ENCODE measurements at regions not wholly inside any gene's neighbourhood (a gene's known extent, or its start where the extent isn't known, plus 50 kb on each side); places are given as distances from the start of the nearest gene placed in this dataset.

DNA sequence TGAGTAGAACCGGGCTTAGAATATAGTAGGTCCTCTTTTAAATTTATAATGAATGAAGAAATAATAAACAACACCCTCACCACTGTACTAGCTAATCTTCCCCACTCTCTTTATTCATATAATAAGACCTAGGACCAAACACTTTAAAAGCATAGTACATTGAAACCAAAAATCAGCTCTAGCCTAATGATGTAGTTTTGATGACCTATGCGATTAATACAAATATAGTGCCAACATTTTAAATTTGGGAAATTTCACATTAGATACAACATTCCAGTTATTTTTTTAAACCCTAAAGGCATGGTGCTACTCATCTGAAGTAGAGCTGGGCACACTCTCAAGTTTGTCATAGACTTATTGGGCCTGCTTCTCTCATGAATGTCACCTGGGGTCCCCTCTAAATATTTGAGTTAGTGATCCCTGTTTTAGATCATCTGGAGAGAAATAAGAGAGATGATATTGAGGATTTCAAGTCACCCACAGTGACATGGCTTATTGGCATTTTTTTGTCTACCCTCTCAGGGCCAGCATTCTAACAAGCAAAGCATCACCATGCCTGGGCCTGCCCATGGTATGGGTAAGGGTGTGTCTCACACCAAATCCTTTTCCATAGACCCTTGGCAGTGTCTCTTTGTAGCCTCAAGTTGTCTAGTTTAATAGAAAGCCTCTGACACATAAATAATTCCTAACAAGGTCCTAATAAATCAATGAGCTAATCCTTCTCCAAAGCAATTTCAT, 319.8 kb downstream of the HIVEP2 start:
- ATAC-seq (no peak), FAIRE-seq (no peak), DNase-seq (ENCODE audit: low read depth in 1 of 2, low spot score in 1 of 2) (no peak)
- WGBS (ENCODE audit: missing lambda C conversion rate): 81% methylated on average over 2 of the region's 2 CpGs
- ChIA-PET CTCF (interaction anchor here (0.7 kb wide), 1 partner anchor 29 kb away, joined by 3 read pairs; no protein-coding TSS in a partner anchor), POLR2A (no interaction called here)
- Histone ChIP-seq H3K27ac (no peak overlapping the region), H3K9me3 (no peaks in the 10 kb centered on the region), H3K4me1 (no peaks in the 10 kb centered on the region), H3K4me2 (no peak overlapping the region), H3K4me3 (no peak overlapping the region)
- TF ChIP-seq KDM1A (IDR thresholded peaks at IDR 0.05; ENCODE audit: low read depth) (no peak), HOXA7 (CRISPR knock-in tag; IDR thresholded peaks at IDR 0.05) (no peak), TFCP2L1 (CRISPR knock-in tag; IDR thresholded peaks at IDR 0.05) (no peak), MAFK (IDR thresholded peaks at IDR 0.05; ENCODE audit: partially characterized antibody) (peak; percentile 31), TP53 (CRISPR knock-in tag; IDR thresholded peaks at IDR 0.05) (no peak)

DNA sequence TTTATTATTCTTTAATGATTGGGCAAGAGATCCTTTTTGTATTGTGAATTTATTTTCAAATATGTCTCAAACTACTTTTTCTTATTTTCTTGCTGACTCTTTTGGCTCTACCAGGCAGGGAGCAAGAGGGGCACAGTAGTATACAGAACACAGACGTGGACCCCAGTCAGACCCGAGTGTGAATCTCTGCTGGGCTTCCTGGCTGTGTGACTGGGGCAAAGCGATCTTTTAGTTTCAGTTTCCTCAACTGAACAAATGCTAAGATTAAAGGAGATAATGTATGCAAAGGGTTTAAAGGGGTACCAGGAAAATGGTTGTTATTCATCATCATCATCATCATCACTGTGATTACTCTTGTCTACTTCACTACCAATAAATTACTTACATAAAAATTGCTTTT, 317.5 kb downstream of the HIVEP2 start:
- no peak overlapping the region for H3K4me3 ChIP-seq
- H3K9me3 ChIP-seq: no peaks in the 10 kb centered on the region
- no peak for DNase-seq (ENCODE audit: low read depth in 1 of 2, low spot score in 1 of 2)
- no peak overlapping the region for H3K27ac ChIP-seq
- POLR2A ChIA-PET: no interaction called here
- peak overlapping the region; percentile 59 for H3K4me2 ChIP-seq
- TF ChIP-seq, protein P1, sequence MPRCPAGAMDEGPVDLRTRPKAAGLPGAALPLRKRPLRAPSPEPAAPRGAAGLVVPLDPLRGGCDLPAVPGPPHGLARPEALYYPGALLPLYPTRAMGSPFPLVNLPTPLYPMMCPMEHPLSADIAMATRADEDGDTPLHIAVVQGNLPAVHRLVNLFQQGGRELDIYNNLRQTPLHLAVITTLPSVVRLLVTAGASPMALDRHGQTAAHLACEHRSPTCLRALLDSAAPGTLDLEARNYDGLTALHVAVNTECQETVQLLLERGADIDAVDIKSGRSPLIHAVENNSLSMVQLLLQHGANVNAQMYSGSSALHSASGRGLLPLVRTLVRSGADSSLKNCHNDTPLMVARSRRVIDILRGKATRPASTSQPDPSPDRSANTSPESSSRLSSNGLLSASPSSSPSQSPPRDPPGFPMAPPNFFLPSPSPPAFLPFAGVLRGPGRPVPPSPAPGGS (IDR thresholded peaks at IDR 0.05): no peak
- TF ChIP-seq RCOR1 (IDR thresholded peaks at IDR 0.05; ENCODE audit: low read depth, low read length) (no peak), CHD4 (IDR thresholded peaks at IDR 0.05; ENCODE audit: borderline replicate concordance) (no peak), RNF2 (IDR thresholded peaks at IDR 0.05; ENCODE audit: borderline replicate concordance, low read depth) (no peak)
- ATAC-seq: no peak
- H3K4me1 ChIP-seq: no peaks in the 10 kb centered on the region
- FAIRE-seq: no peak
- 29% methylated on average over 3 of the region's 3 CpGs for WGBS (ENCODE audit: missing lambda C conversion rate)
- CTCF ChIA-PET: interaction anchor here (0.7 kb wide), 1 partner anchor 20 kb away, joined by 3 read pairs; no protein-coding TSS in a partner anchor

DNA sequence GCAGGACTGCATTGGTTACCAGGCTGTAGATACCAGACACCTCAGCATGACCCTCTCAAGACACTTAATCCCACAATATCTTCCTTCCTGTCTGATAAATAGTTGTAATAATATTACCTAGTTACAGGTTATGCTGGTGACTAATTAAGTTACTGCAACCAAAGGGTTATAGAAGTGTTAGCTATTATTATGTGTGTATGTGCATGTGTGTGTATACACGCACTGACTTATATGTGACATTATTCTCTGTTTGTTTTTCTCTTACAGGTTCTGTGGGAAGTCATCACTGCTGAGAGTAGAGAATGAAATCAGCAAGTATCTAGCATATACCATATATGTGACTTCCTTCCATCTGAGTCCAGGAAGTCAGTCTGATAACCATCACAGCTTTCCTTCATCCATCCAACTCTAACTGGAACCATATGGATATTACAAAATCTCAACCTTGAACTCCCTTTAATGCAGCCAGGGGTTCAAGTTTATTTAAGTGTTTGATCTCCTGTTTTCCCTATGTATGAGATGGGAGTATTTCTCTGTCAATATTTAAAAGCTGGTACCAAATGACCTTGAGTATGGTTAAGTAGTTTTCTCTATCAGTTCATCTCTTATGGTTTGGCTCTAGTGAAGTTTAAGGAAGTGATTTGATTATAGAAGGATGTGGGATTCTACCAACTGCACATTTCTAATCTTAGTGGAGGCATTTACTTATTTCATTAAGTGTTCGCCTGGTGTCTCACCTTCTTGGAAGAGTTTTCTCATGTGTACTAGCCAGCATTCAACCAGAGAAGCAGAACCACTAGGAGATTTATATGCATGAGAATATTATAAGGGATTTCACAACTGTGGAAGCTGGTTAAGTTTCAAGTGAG, 313.2 kb downstream of the HIVEP2 start:
- H3K4me1 ChIP-seq: no peaks in the 10 kb centered on the region
- DNase-seq (ENCODE audit: low read depth in 1 of 2, low spot score in 1 of 2) (no peak), ATAC-seq (no peak), FAIRE-seq (no peak)
- TF ChIP-seq, protein P2, sequence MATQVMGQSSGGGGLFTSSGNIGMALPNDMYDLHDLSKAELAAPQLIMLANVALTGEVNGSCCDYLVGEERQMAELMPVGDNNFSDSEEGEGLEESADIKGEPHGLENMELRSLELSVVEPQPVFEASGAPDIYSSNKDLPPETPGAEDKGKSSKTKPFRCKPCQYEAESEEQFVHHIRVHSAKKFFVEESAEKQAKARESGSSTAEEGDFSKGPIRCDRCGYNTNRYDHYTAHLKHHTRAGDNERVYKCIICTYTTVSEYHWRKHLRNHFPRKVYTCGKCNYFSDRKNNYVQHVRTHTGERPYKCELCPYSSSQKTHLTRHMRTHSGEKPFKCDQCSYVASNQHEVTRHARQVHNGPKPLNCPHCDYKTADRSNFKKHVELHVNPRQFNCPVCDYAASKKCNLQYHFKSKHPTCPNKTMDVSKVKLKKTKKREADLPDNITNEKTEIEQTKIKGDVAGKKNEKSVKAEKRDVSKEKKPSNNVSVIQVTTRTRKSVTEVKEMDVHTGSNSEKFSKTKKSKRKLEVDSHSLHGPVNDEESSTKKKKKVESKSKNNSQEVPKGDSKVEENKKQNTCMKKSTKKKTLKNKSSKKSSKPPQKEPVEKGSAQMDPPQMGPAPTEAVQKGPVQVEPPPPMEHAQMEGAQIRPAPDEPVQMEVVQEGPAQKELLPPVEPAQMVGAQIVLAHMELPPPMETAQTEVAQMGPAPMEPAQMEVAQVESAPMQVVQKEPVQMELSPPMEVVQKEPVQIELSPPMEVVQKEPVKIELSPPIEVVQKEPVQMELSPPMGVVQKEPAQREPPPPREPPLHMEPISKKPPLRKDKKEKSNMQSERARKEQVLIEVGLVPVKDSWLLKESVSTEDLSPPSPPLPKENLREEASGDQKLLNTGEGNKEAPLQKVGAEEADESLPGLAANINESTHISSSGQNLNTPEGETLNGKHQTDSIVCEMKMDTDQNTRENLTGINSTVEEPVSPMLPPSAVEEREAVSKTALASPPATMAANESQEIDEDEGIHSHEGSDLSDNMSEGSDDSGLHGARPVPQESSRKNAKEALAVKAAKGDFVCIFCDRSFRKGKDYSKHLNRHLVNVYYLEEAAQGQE (IDR thresholded peaks at IDR 0.05): no peak
- TF ChIP-seq, protein P1 (IDR thresholded peaks at IDR 0.05): no peak
- TF ChIP-seq, protein P3, sequence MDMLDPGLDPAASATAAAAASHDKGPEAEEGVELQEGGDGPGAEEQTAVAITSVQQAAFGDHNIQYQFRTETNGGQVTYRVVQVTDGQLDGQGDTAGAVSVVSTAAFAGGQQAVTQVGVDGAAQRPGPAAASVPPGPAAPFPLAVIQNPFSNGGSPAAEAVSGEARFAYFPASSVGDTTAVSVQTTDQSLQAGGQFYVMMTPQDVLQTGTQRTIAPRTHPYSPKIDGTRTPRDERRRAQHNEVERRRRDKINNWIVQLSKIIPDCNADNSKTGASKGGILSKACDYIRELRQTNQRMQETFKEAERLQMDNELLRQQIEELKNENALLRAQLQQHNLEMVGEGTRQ (IDR thresholded peaks at IDR 0.05): no peak
- TF ChIP-seq HOXB13 (CRISPR knock-in tag; IDR thresholded peaks at IDR 0.05; ENCODE audit: low read depth): no peak
- TF ChIP-seq NR3C1 (IDR thresholded peaks at IDR 0.05): no peak
- no peak for TF ChIP-seq JUNB (IDR thresholded peaks at IDR 0.05)
- no peak for TF ChIP-seq RNF2 (IDR thresholded peaks at IDR 0.05; ENCODE audit: borderline replicate concordance, low read depth)
- no peak for TF ChIP-seq ZNF302 (CRISPR knock-in tag; IDR thresholded peaks at IDR 0.05)
- TF ChIP-seq, protein P4, sequence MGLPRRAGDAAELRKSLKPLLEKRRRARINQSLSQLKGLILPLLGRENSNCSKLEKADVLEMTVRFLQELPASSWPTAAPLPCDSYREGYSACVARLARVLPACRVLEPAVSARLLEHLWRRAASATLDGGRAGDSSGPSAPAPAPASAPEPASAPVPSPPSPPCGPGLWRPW (IDR thresholded peaks at IDR 0.05): no peak
- TF ChIP-seq POLR2A (IDR thresholded peaks at IDR 0.05; ENCODE audit: low read length): no peak
- TF ChIP-seq MYC (IDR thresholded peaks at IDR 0.05; ENCODE audit: borderline replicate concordance, low read length): no peak
- TF ChIP-seq RFX5 (IDR thresholded peaks at IDR 0.05): no peak
- no peak for TF ChIP-seq HOXA7 (CRISPR knock-in tag; IDR thresholded peaks at IDR 0.05)
- no peak for TF ChIP-seq GATA3 (IDR thresholded peaks at IDR 0.05; ENCODE audit: borderline replicate concordance)
- no peak for TF ChIP-seq CBX8 (IDR thresholded peaks at IDR 0.05)
- TF ChIP-seq CHD2 (IDR thresholded peaks at IDR 0.05; ENCODE audit: low read length, partially characterized antibody): no peak
- no peak for TF ChIP-seq POLR2AphosphoS2 (conservative IDR thresholded peaks at IDR 0.05; ENCODE audit: low read length)
- no peak overlapping the region for H3K27ac ChIP-seq
- WGBS (ENCODE audit: missing lambda C conversion rate): 81% methylated on average over 2 of the region's 2 CpGs
- ChIA-PET CTCF (no interaction called here), POLR2A (no interaction called here)
- no peak overlapping the region for H3K4me2 ChIP-seq
- no peaks in the 10 kb centered on the region for H3K9me3 ChIP-seq
- no peak overlapping the region for H3K4me3 ChIP-seq
